Kidney (tissue), 13 donors: ENCODE measurements at regions not wholly inside any gene's neighbourhood (a gene's known extent, or its start where the extent isn't known, plus 50 kb on each side); places are given as distances from the start of the nearest gene placed in this dataset.
A peak's percentile ranks its signal among the peaks of the same experiment; 100 is the strongest.

Experiments
- DNase-seq, 5 donors: peaks; one replicate each; pipeline ENCODE4 v3.0.0-alpha.2; 2013 to 2020
- FAIRE-seq: peaks from 2 replicates; lab custom pipeline; 2012; peaks lifted over from hg19 to GRCh38; lab: Jason Lieb, UNC
- H3K27ac ChIP-seq, 2 donors: one replicate each; pipeline ENCODE4 v1.7.0; 2013; ENCODE audit warnings: low read depth in 2 of 2, low read length in 2 of 2, inconsistent platforms in 1 of 2
- H3K27me3 ChIP-seq: one replicate; pipeline ENCODE4 v1.7.1; 2013; ENCODE audit warnings: low read length, inconsistent platforms; ENCODE audit not compliant: control insufficient read depth, insufficient read depth
- H3K36me3 ChIP-seq, 3 donors: one replicate each; pipeline versions ENCODE4 v1.7.0 to v1.7.1; 2013; ENCODE audit warnings: low read length in 3 of 3, control low read depth in 1 of 3, inconsistent platforms in 1 of 3; ENCODE audit not compliant: insufficient read depth in 3 of 3, control insufficient read depth in 2 of 3
- H3K4me1 ChIP-seq, 3 donors: one replicate each; pipeline versions ENCODE4 v1.7.0 to v1.7.1; 2013; ENCODE audit warnings: low read length in 3 of 3, inconsistent platforms in 1 of 3, low read depth in 1 of 3; ENCODE audit not compliant: control insufficient read depth in 2 of 3, insufficient read depth in 2 of 3
- H3K4me3 ChIP-seq, 3 donors: one replicate each; pipeline versions ENCODE4 v1.7.0 to v1.8.1; 2013; ENCODE audit warnings: low read length in 3 of 3, control low read depth in 1 of 3, inconsistent platforms in 1 of 3
- H3K9ac ChIP-seq, 3 donors: one replicate each; pipeline versions ENCODE4 v1.7.0 to v1.7.1; 2013; ENCODE audit warnings: low read length in 3 of 3, control low read depth in 1 of 3, inconsistent platforms in 1 of 3
- H3K9me3 ChIP-seq, 3 donors: one replicate each; pipeline versions ENCODE4 v1.7.0 to v1.7.1; 2013; ENCODE audit warnings: low read length in 3 of 3, control low read depth in 1 of 3, inconsistent platforms in 1 of 3; ENCODE audit not compliant: control insufficient read depth in 2 of 3, insufficient read depth in 1 of 3
- CTCF ChIP-seq: IDR thresholded peaks from 3 replicates; pipeline ENCODE4 v1.5.1; 2012; ENCODE audit warnings: mild to moderate bottlenecking, moderate library complexity, borderline replicate concordance; ENCODE audit not compliant: insufficient read depth; ENCODE audit errors: extremely low read depth
- intact Hi-C: fragments of 100-400 bp; cut with DNase I; formaldehyde crosslinking; loops from one replicate; pipeline ENCODE4 v1.11.1; 2022
- donor health status: control.
- donor health status: control.
- donor health status: control.
- donor health status: control.
- donor health status: control.
- donor health status: DM: yes; HTN: yes; CAD: no.
- donor health status: Normal renal cell carcinoma (clear cell type).

GRCh38 chr13:65456150-65456912 is 1773.8 kb downstream of the PCDH9 start:
- Histone ChIP-seq H3K4me1 (no peaks in the 10 kb centered on the region), H3K27ac (no peak overlapping the region), H3K9me3 (no peaks in the 10 kb centered on the region), H3K9ac (no peak overlapping the region), H3K27me3 (no peaks in the 10 kb centered on the region), H3K4me3 (no peak overlapping the region), H3K36me3 (no peaks in the 10 kb centered on the region)
- DNase-seq (no peak), FAIRE-seq (no peak)
- intact Hi-C loops = no loop called here
- TF ChIP-seq CTCF = no peak

GRCh38 chr13:65454403-65454802 is 1775.7 kb downstream of the PCDH9 start:
- Histone ChIP-seq H3K27ac (no peak overlapping the region), H3K4me3 (no peak overlapping the region), H3K4me1 (no peaks in the 10 kb centered on the region), H3K36me3 (no peaks in the 10 kb centered on the region), H3K27me3 (no peaks in the 10 kb centered on the region), H3K9me3 (no peaks in the 10 kb centered on the region), H3K9ac (no peak overlapping the region)
- intact Hi-C loops = no loop called here
- DNase-seq (no peak), FAIRE-seq (no peak)
- TF ChIP-seq CTCF = no peak

GRCh38 chr13:65453982-65454381 is 1776.2 kb downstream of the PCDH9 start:
- Histone ChIP-seq H3K4me1 (no peaks in the 10 kb centered on the region), H3K27me3 (no peaks in the 10 kb centered on the region), H3K9ac (no peak overlapping the region), H3K27ac (no peak overlapping the region), H3K4me3 (no peak overlapping the region), H3K9me3 (no peaks in the 10 kb centered on the region), H3K36me3 (no peaks in the 10 kb centered on the region)
- DNase-seq (peak in 1 of 5 donors; percentile 25), FAIRE-seq (no peak)
- TF ChIP-seq CTCF = no peak
- intact Hi-C loops = no loop called here
